ENCODE measurements at regions not wholly inside any gene's neighbourhood (a gene's known extent, or its start where the extent isn't known, plus 50 kb on each side); places are given as distances from the start of the nearest gene placed in this dataset.

GRCh38 chr7:113331155-113331898, 213.0 kb upstream of the SMIM30 start:
- TF ChIP-seq EZH2 (IDR thresholded peaks at IDR 0.05; ENCODE audit: borderline replicate concordance) = no peak
- no peak for TF ChIP-seq EZH2phosphoT487 (IDR thresholded peaks at IDR 0.05; ENCODE audit: low read depth, severe bottlenecking, unreplicated experiment)
- TF ChIP-seq CTCF (IDR thresholded peaks at IDR 0.05; ENCODE audit: poor library complexity) = no peak
- Histone ChIP-seq H3K9me2 (replicated peaks; ENCODE audit: insufficient read depth) (no peaks in the 10 kb centered on the region), H3K79me2 (no peaks in the 10 kb centered on the region), H3K9me3 (ENCODE audit: low read depth) (no peaks in the 10 kb centered on the region), H2AFZ (no peak overlapping the region), H3K4me1 (ENCODE audit: insufficient read depth) (no peaks in the 10 kb centered on the region), H4K20me1 (ENCODE audit: insufficient read depth, poor library complexity, severe bottlenecking) (no peaks in the 10 kb centered on the region), H3K27me3 (no peaks in the 10 kb centered on the region), H3K4me3 (no peak overlapping the region), H3K36me3 (replicated peaks; ENCODE audit: insufficient read depth, low read depth) (no peaks in the 10 kb centered on the region), H3K4me2 (no peak overlapping the region), H3K27ac (no peak overlapping the region)
- peak; percentile 8 for DNase-seq (ENCODE audit: low spot score)
- WGBS (ENCODE audit: low lambda C conversion rate, missing lambda C conversion rate) = 70% methylated on average over 14 of the region's 15 CpGs

GRCh38 chr7:113321201-113321600, 202.8 kb upstream of the SMIM30 start:
- Histone ChIP-seq H3K36me3 (replicated peaks; ENCODE audit: insufficient read depth, low read depth) (no peaks in the 10 kb centered on the region), H4K20me1 (ENCODE audit: insufficient read depth, poor library complexity, severe bottlenecking) (no peaks in the 10 kb centered on the region), H2AFZ (no peak overlapping the region), H3K27ac (no peak overlapping the region), H3K4me1 (ENCODE audit: insufficient read depth) (no peaks in the 10 kb centered on the region), H3K9me3 (ENCODE audit: low read depth) (no peaks in the 10 kb centered on the region), H3K4me2 (no peak overlapping the region), H3K9me2 (replicated peaks; ENCODE audit: insufficient read depth) (no peaks in the 10 kb centered on the region), H3K79me2 (no peaks in the 10 kb centered on the region), H3K27me3 (no peaks in the 10 kb centered on the region), H3K4me3 (no peak overlapping the region)
- 79% methylated on average over 2 of the region's 2 CpGs for WGBS (ENCODE audit: low lambda C conversion rate, missing lambda C conversion rate)
- TF ChIP-seq EZH2 (IDR thresholded peaks at IDR 0.05; ENCODE audit: borderline replicate concordance) (no peak), EZH2phosphoT487 (IDR thresholded peaks at IDR 0.05; ENCODE audit: low read depth, severe bottlenecking, unreplicated experiment) (no peak), CTCF (IDR thresholded peaks at IDR 0.05; ENCODE audit: poor library complexity) (no peak)
- no peak for DNase-seq (ENCODE audit: low spot score)

- TF ChIP-seq EZH2phosphoT487 (IDR thresholded peaks at IDR 0.05; ENCODE audit: low read depth, severe bottlenecking, unreplicated experiment) (no peak), EZH2 (IDR thresholded peaks at IDR 0.05; ENCODE audit: borderline replicate concordance) (no peak), CTCF (IDR thresholded peaks at IDR 0.05; ENCODE audit: poor library complexity) (no peak)
- Histone ChIP-seq H3K4me3 (no peak overlapping the region), H3K36me3 (replicated peaks; ENCODE audit: insufficient read depth, low read depth) (no peaks in the 10 kb centered on the region), H3K79me2 (no peaks in the 10 kb centered on the region), H2AFZ (no peak overlapping the region), H3K27ac (no peak overlapping the region), H3K4me1 (ENCODE audit: insufficient read depth) (no peaks in the 10 kb centered on the region), H3K4me2 (no peak overlapping the region), H3K27me3 (no peaks in the 10 kb centered on the region), H3K9me3 (ENCODE audit: low read depth) (no peaks in the 10 kb centered on the region), H3K9me2 (replicated peaks; ENCODE audit: insufficient read depth) (no peaks in the 10 kb centered on the region), H4K20me1 (ENCODE audit: insufficient read depth, poor library complexity, severe bottlenecking) (no peaks in the 10 kb centered on the region)
- WGBS (ENCODE audit: low lambda C conversion rate, missing lambda C conversion rate) = 84% methylated on average over 4 of the region's 4 CpGs
- DNase-seq (ENCODE audit: low spot score) = no peak
Measured at GRCh38 chr7:113320419-113320818, 202.1 kb upstream of the SMIM30 start.
